B cell (primary cell): ENCODE measurements at regions not wholly inside any gene's neighbourhood (a gene's known extent, or its start where the extent isn't known, plus 50 kb on each side); places are given as distances from the start of the nearest gene placed in this dataset.
A peak's percentile ranks its signal among the peaks of the same experiment; 100 is the strongest.

Experiments
- ATAC-seq: fragments of 200-7000 bp; cut with Tn5 transposase; one replicate; pipeline ENCODE4 v1.10.0; 2021; ENCODE audit warnings: low read depth, mild to moderate bottlenecking, moderate number of reproducible peaks, moderate library complexity
- CTCF ChIA-PET: fragments of 350-600 bp; sonication (Branson Sonifier 250); formaldehyde crosslinking; loops from one replicate; lab custom pipeline; 2021; ENCODE audit warnings: antibody characterized with exemption, inconsistent platforms; lab: Charles Lee
- POLR2A ChIA-PET: fragments of 350-600 bp; sonication (Branson Sonifier 250); formaldehyde crosslinking; loops from one replicate; lab custom pipeline; 2021; ENCODE audit warnings: antibody characterized with exemption; lab: Charles Lee
- DNase-seq: peaks from one replicate; pipeline ENCODE4 v3.0.0; 2013
- H2AFZ ChIP-seq: 2 replicates; pipeline ENCODE4 v1.6.1; 2012; ENCODE audit warnings: mild to moderate bottlenecking, low read depth, low read length; ENCODE audit not compliant: insufficient read depth, poor library complexity, severe bottlenecking
- H3K27ac ChIP-seq, 2 donors: 1 replicate in 1 of 2; 2 replicates in 1 of 2; pipeline ENCODE4 v1.5.1; 2012 to 2013; ENCODE audit warnings: low read length in 2 of 2, mild to moderate bottlenecking in 2 of 2, moderate library complexity in 1 of 2
- H3K27me3 ChIP-seq, 4 experiments: fragments of 200-600 bp in 1 of 4; sonication (generic) in 1 of 4; replicated peaks in 1 of 4; 1 replicate in 2 of 4; 2 replicates in 2 of 4; pipeline versions ENCODE4 v1.6.1 to v1.7.0; 2013 to 2016; ENCODE audit warnings: low read length in 3 of 4, mild to moderate bottlenecking in 2 of 4, mixed read lengths in 1 of 4, moderate library complexity in 1 of 4; ENCODE audit not compliant: insufficient read depth in 4 of 4, control insufficient read depth in 3 of 4; ENCODE audit errors: control extremely low read depth in 1 of 4
- H3K36me3 ChIP-seq, 2 experiments: replicated peaks in 1 of 2; 1 replicate in 1 of 2; 2 replicates in 1 of 2; pipeline versions ENCODE4 v1.6.1 to v1.7.1; 2013; ENCODE audit warnings: low read length in 1 of 2; ENCODE audit not compliant: insufficient read depth in 2 of 2, control insufficient read depth in 1 of 2; ENCODE audit errors: control extremely low read depth in 1 of 2, extremely low read depth in 1 of 2
- H3K4me1 ChIP-seq, 2 donors: fragments of 200-600 bp in 1 of 2; sonication (generic) in 1 of 2; 1 replicate in 1 of 2; 2 replicates in 1 of 2; pipeline versions ENCODE4 v1.5.1 to v1.6.1; 2013 to 2017; ENCODE audit warnings: low read length in 2 of 2; ENCODE audit not compliant: control insufficient read depth in 2 of 2, insufficient read depth in 2 of 2
- H3K4me2 ChIP-seq: replicated peaks from 2 replicates; pipeline ENCODE3; 2012; ENCODE audit warnings: mild to moderate bottlenecking, low read depth, low read length; ENCODE audit not compliant: poor library complexity, severe bottlenecking
- H3K4me3 ChIP-seq, 5 experiments: fragments of 200-600 bp in 1 of 5; sonication (generic) in 1 of 5; 1 replicate in 3 of 5; 2 replicates in 2 of 5; pipeline versions ENCODE4 v1.5.1 to v1.7.0; 2011 to 2016; ENCODE audit warnings: low read length in 4 of 5, mild to moderate bottlenecking in 4 of 5, low read depth in 2 of 5, control low read depth in 1 of 5, moderate library complexity in 1 of 5; ENCODE audit not compliant: insufficient read depth in 1 of 5; ENCODE audit errors: control extremely low read depth in 1 of 5, extremely low read depth in 1 of 5
- H3K79me2 ChIP-seq: fragments of 200-600 bp; sonication (generic); one replicate; pipeline ENCODE4 v1.6.0; 2016; ENCODE audit warnings: low read length; ENCODE audit not compliant: control insufficient read depth, insufficient read depth
- H3K9ac ChIP-seq: fragments of 200-600 bp; sonication (generic); 2 replicates; pipeline ENCODE4 v1.6.1; 2017; ENCODE audit warnings: mild to moderate bottlenecking, low read length, moderate library complexity
- H3K9me3 ChIP-seq, 3 donors: one replicate each; pipeline versions ENCODE4 v1.6.1 to v1.7.1; 2013; ENCODE audit warnings: low read length in 2 of 3; ENCODE audit not compliant: control insufficient read depth in 2 of 3, insufficient read depth in 1 of 3; ENCODE audit errors: control extremely low read depth in 1 of 3
- H4K20me1 ChIP-seq: 2 replicates; pipeline ENCODE4 v1.6.0; 2012; ENCODE audit warnings: mild to moderate bottlenecking, low read length; ENCODE audit not compliant: insufficient read depth, control insufficient read depth, poor library complexity, severe bottlenecking
- H3K27ac Mint-ChIP-seq: one replicate; pipeline ENCODE4 v1.8.0; 2021; ENCODE audit warnings: mixed read lengths
- H3K27me3 Mint-ChIP-seq: one replicate; pipeline ENCODE4 v1.8.0; 2021; ENCODE audit warnings: mixed read lengths
- H3K4me1 Mint-ChIP-seq: one replicate; pipeline ENCODE4 v1.8.0; 2021; ENCODE audit warnings: mixed read lengths
- H3K4me3 Mint-ChIP-seq: one replicate; pipeline ENCODE4 v1.8.0; 2021; ENCODE audit warnings: mixed read lengths
- H3K9me3 Mint-ChIP-seq: one replicate; pipeline ENCODE4 v1.8.0; 2022; ENCODE audit warnings: mixed read lengths; ENCODE audit not compliant: insufficient read depth
- EZH2 ChIP-seq: IDR thresholded peaks from 2 replicates; pipeline ENCODE4 v1.6.1; 2012; ENCODE audit warnings: borderline replicate concordance, low read depth, mild to moderate bottlenecking, moderate library complexity, low read length; ENCODE audit not compliant: insufficient read depth, poor library complexity, severe bottlenecking
- whole genome bisulfite sequencing: methylation state at CpG from one replicate; pipeline ENCODE4 v1.1.5; 2013; ENCODE audit warnings: missing lambda C conversion rate; ENCODE audit not compliant: insufficient coverage; 5-methylcytosine and 5-hydroxymethylcytosine counted together
- intact Hi-C: fragments of 100-400 bp; cut with micrococcal nuclease; formaldehyde crosslinking; loops from one replicate; pipeline ENCODE4 v1.10.0; 2022
- TF ChIP-seq, protein P1 (sequence below): fragments of 200-600 bp; IDR thresholded peaks from one replicate; pipeline ENCODE4 v1.8.0; 2022; ENCODE audit warnings: antibody characterized with exemption, mild to moderate bottlenecking

DNA sequence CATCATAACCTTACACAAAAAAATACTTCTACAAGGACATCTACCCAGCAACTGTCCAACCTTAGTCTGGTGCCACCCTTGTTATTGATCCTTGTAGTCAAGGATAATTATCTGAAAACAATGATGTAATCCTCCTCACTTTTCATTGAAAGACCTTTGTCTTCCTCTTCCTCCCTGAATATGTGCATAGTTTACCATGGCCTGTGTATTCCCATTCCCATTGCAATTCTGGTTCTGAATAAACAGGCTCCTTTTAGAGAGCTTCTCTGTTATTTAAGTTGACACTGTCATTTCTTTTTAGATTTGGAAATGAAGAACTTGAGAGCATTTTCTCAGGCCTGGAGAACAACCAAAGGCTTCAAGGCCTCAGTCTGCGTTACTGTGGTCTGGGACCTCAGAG lies 53.3 kb upstream of the RNF7 start:
- Mint-ChIP-seq H3K4me1 (peaks cover 26% of the 10 kb centered on the region), H3K27me3 (no peaks in the 10 kb centered on the region), H3K4me3 (no peak overlapping the region), H3K9me3 (no peaks in the 10 kb centered on the region), H3K27ac (no peak overlapping the region)
- Histone ChIP-seq H3K36me3 (no peaks in the 10 kb centered on the region), H3K27me3 (no peaks in the 10 kb centered on the region), H3K79me2 (no peaks in the 10 kb centered on the region), H3K27ac (no peak overlapping the region), H4K20me1 (no peaks in the 10 kb centered on the region), H3K4me2 (no peak overlapping the region), H3K9me3 (no peaks in the 10 kb centered on the region), H3K9ac (no peak overlapping the region), H2AFZ (no peak overlapping the region), H3K4me1 (peaks cover 6 to 8% of the 10 kb centered on the region in 2 donors), H3K4me3 (no peak overlapping the region)
- ChIA-PET POLR2A (no interaction called here), CTCF (no interaction called here)
- DNase-seq (no peak), ATAC-seq (no peak)
- TF ChIP-seq, protein P1, sequence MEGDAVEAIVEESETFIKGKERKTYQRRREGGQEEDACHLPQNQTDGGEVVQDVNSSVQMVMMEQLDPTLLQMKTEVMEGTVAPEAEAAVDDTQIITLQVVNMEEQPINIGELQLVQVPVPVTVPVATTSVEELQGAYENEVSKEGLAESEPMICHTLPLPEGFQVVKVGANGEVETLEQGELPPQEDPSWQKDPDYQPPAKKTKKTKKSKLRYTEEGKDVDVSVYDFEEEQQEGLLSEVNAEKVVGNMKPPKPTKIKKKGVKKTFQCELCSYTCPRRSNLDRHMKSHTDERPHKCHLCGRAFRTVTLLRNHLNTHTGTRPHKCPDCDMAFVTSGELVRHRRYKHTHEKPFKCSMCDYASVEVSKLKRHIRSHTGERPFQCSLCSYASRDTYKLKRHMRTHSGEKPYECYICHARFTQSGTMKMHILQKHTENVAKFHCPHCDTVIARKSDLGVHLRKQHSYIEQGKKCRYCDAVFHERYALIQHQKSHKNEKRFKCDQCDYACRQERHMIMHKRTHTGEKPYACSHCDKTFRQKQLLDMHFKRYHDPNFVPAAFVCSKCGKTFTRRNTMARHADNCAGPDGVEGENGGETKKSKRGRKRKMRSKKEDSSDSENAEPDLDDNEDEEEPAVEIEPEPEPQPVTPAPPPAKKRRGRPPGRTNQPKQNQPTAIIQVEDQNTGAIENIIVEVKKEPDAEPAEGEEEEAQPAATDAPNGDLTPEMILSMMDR, result no peak
- TF ChIP-seq EZH2, result no peak
- 100% methylated on average over 1 of the region's 1 CpG for WGBS
- intact Hi-C loops, result no loop called here

DNA sequence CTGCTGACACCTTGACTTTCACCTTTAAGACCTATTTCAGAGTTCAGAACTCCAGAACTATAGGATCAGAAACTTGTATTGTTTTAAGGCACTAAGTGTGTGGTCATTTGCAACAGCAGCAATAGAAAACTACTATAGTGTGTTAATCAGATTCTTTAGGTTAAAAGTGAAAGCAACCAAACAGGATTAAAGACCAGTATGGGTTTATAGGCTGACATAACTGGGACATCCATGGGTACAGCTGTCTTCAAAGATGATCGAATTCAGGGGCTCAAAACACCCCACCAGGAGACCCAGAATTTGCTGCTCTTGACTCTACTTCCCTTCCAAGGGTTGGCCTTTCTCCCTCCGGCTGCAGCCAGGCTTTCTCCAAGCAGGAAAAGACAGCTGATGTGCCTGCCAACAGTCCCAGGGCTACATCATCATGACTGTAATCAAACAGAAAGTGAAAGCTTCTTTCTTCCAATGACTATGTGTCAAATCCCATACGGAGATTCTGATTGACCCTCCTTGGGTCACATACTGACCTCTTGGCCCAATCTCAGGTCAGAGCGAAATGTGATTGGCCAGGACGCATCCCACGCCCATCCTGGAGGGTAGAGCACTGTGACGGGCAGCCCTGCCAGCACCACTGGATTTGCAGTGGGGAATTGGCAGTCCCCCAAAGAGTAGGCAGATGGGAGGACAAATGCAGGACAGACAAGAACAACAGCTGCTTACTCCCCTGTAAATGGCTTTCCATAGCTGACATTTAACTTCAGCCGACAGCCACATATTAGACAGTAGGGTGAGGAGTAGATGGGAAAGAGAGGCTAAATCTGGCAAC lies 51.4 kb upstream of the RNF7 start:
- no peaks in the 10 kb centered on the region for H3K27me3 ChIP-seq
- Mint-ChIP-seq H3K27ac (no peak overlapping the region), H3K4me1 (peaks cover 23% of the 10 kb centered on the region), H3K9me3 (no peaks in the 10 kb centered on the region), H3K4me3 (peak overlapping the region; percentile 79), H3K27me3 (no peaks in the 10 kb centered on the region)
- no peak for DNase-seq
- peak overlapping the region in 4 of 5 experiments; percentile 32 to 50 (median 34) for H3K4me3 ChIP-seq
- CTCF ChIA-PET, result interaction anchor here (0.8 kb wide), 1 partner anchor 226 kb away, joined by 4 read pairs; no protein-coding TSS in a partner anchor
- WGBS, result 57% methylated on average over 7 of the region's 8 CpGs
- no peak for ATAC-seq
- no peaks in the 10 kb centered on the region for H3K36me3 ChIP-seq
- no peaks in the 10 kb centered on the region for H4K20me1 ChIP-seq
- peak overlapping the region; percentile 64 for H3K4me2 ChIP-seq
- H3K27ac ChIP-seq, result no peak overlapping the region
- peak overlapping the region; percentile 80 for H2AFZ ChIP-seq
- intact Hi-C loops, result no loop called here
- POLR2A ChIA-PET, result no interaction called here
- H3K9ac ChIP-seq, result peak overlapping the region; percentile 50
- TF ChIP-seq, protein P1, result no peak
- no peak for TF ChIP-seq EZH2
- H3K79me2 ChIP-seq, result no peaks in the 10 kb centered on the region
- H3K4me1 ChIP-seq, result peaks cover 8 to 9% of the 10 kb centered on the region in 2 donors
- H3K9me3 ChIP-seq, result no peaks in the 10 kb centered on the region
